ENCODE measurements at regions not wholly inside any gene's neighbourhood (a gene's known extent, or its start where the extent isn't known, plus 50 kb on each side); places are given as distances from the start of the nearest gene placed in this dataset.

GRCh38 chr22:22352371-22352999, 107.9 kb downstream of the VPREB1 start:
- intact Hi-C loops (cut with DNase I): no loop called here
- TF ChIP-seq, protein P1, sequence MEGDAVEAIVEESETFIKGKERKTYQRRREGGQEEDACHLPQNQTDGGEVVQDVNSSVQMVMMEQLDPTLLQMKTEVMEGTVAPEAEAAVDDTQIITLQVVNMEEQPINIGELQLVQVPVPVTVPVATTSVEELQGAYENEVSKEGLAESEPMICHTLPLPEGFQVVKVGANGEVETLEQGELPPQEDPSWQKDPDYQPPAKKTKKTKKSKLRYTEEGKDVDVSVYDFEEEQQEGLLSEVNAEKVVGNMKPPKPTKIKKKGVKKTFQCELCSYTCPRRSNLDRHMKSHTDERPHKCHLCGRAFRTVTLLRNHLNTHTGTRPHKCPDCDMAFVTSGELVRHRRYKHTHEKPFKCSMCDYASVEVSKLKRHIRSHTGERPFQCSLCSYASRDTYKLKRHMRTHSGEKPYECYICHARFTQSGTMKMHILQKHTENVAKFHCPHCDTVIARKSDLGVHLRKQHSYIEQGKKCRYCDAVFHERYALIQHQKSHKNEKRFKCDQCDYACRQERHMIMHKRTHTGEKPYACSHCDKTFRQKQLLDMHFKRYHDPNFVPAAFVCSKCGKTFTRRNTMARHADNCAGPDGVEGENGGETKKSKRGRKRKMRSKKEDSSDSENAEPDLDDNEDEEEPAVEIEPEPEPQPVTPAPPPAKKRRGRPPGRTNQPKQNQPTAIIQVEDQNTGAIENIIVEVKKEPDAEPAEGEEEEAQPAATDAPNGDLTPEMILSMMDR (IDR thresholded peaks at IDR 0.05): no peak
- TF ChIP-seq POLR2A (IDR thresholded peaks at IDR 0.05): no peak
- ATAC-seq (no peak), DNase-seq (no peak)
- 27% methylated on average over 4 of the region's 5 CpGs; no CpG with 5 or more reads in 1 of the 2 donors for WGBS, 2 donors
- Histone ChIP-seq H3K9me3 (no peaks in the 10 kb centered on the region), H3K27me3 (no peaks in the 10 kb centered on the region), H3K4me1 (peaks cover 4% of the 10 kb centered on the region), H3K36me3 (replicated peaks in 1 of 2; ENCODE audit: insufficient read depth in 1 of 2, low read depth in 2 of 2) (no peaks in the 10 kb centered on the region), H3K27ac (no peak overlapping the region), H3K4me3 (no peak overlapping the region)

GRCh38 chr22:22355096-22355834, 110.7 kb downstream of the VPREB1 start:
- 71 to 72% methylated on average over 9 of the region's 9 CpGs for WGBS, 2 donors
- H3K27ac ChIP-seq: no peak overlapping the region
- H3K4me3 ChIP-seq: no peak overlapping the region
- DNase-seq: no peak
- TF ChIP-seq, protein P1 (IDR thresholded peaks at IDR 0.05): no peak
- TF ChIP-seq POLR2A (IDR thresholded peaks at IDR 0.05): no peak
- no peaks in the 10 kb centered on the region for H3K9me3 ChIP-seq
- peaks cover 4% of the 10 kb centered on the region for H3K4me1 ChIP-seq
- intact Hi-C loops (cut with DNase I): no loop called here
- ATAC-seq: no peak
- no peaks in the 10 kb centered on the region for H3K36me3 ChIP-seq (replicated peaks in 1 of 2; ENCODE audit: insufficient read depth in 1 of 2, low read depth in 2 of 2)
- H3K27me3 ChIP-seq: no peaks in the 10 kb centered on the region

DNA sequence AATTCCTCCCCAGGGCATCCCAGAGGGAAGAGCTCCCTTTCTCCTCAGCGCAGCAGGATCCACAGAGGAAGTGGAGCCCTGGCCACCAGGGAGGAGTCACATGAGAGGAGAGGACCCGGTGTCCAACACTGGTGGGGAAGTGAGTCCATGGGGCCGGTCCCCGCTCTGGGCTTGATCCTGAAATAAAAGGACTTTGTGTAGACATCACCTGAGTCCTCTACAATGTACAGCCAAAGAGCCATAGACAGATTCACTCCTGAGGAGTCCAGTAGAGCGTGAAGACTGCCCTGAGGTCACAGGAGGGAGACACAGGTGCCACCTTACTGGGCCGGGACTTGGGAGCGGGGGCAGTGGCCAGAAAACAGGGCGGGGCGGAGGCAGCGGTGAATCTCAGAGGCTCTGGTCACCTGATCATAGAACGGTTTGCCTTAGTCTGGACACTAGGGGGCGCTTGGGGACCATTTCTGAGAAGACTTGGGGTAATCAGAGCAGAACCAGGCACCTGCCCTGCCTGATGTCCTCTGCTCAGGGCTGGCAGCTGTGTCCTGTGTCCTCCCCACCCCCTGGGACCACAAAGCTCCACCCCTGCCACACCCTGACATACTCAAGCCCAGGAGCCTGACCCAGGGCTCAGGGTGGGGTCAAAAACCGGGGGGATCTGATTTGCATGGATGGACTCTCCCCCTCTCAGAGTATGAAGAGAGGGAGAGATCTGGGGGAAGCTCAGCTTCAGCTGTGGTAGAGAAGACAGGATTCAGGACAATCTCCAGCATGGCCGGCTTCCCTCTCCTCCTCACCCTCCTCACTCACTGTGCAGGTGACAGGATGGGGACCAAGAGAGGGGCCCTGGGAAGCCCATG, 112.7 kb downstream of the VPREB1 start:
- no peaks in the 10 kb centered on the region for H3K27me3 ChIP-seq
- TF ChIP-seq, protein P1 (IDR thresholded peaks at IDR 0.05): peak; percentile 50 to 64 (median 54)
- no peak for TF ChIP-seq POLR2A (IDR thresholded peaks at IDR 0.05)
- intact Hi-C loops (cut with DNase I): no loop called here
- WGBS, 2 donors: 14 to 17% methylated on average over 12 to 14 of the region's 14 CpGs
- no peak overlapping the region for H3K27ac ChIP-seq
- ATAC-seq: peak; percentile 70
- peaks cover 4% of the 10 kb centered on the region for H3K4me1 ChIP-seq
- DNase-seq: peak; percentile 68 to 80 (median 74)
- H3K9me3 ChIP-seq: no peaks in the 10 kb centered on the region
- H3K4me3 ChIP-seq: no peak overlapping the region
- H3K36me3 ChIP-seq (replicated peaks in 1 of 2; ENCODE audit: insufficient read depth in 1 of 2, low read depth in 2 of 2): no peaks in the 10 kb centered on the region

DNA sequence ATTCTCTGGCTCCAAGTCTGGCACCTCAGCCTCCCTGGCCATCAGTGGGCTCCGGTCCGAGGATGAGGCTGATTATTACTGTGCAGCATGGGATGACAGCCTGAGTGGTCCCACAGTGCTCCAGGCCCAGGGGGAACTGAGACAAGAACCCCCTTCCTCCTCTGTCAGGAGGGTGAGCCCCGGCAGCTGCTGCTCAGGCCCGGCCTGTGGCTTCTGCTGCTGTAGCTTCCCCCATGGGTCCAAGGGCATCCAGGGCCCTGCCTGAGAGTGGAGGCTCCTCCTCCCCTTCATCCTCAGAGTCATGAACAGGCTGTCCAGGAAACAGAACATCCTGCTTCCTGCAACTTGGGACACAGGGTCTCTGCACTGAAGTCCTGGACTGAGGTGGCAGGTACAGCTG, 113.6 kb downstream of the VPREB1 start:
- Histone ChIP-seq H3K4me1 (peaks cover 4% of the 10 kb centered on the region), H3K27me3 (no peaks in the 10 kb centered on the region), H3K4me3 (no peak overlapping the region), H3K27ac (no peak overlapping the region), H3K36me3 (replicated peaks in 1 of 2; ENCODE audit: insufficient read depth in 1 of 2, low read depth in 2 of 2) (no peaks in the 10 kb centered on the region), H3K9me3 (no peaks in the 10 kb centered on the region)
- TF ChIP-seq, protein P1 (IDR thresholded peaks at IDR 0.05): no peak
- TF ChIP-seq POLR2A (IDR thresholded peaks at IDR 0.05): no peak
- WGBS, 2 donors: 80 to 92% methylated on average over 2 to 4 of the region's 4 CpGs
- intact Hi-C loops (cut with DNase I): no loop called here
- no peak for DNase-seq
- no peak for ATAC-seq

Measured in body of pancreas (tissue), 4 donors.